ENCODE measurements at regions not wholly inside any gene's neighbourhood (a gene's known extent, or its start where the extent isn't known, plus 50 kb on each side); places are given as distances from the start of the nearest gene placed in this dataset.
"Not testable (repeated sequence)": the region's sequence is repeated elsewhere in the genome, so short reads cannot be mapped to it uniquely, and the experiment has no call there.

GRCh38 chr4:85177679-85178078, 211.2 kb upstream of the WDFY3 start:
- DNase-seq (ENCODE audit: low read depth): no peak
- TF ChIP-seq CTCF (IDR thresholded peaks at IDR 0.05; ENCODE audit: insufficient read depth, low read depth, low read length, missing control alignments): no peak
- H3K4me3 ChIP-seq (ENCODE audit: low read length): no peak overlapping the region

GRCh38 chr4:85180533-85180932, 214.0 kb upstream of the WDFY3 start:
- TF ChIP-seq CTCF (IDR thresholded peaks at IDR 0.05; ENCODE audit: insufficient read depth, low read depth, low read length, missing control alignments): no peak
- DNase-seq (ENCODE audit: low read depth): no peak
- H3K4me3 ChIP-seq (ENCODE audit: low read length): no peak overlapping the region

- no peak overlapping the region for H3K4me3 ChIP-seq (ENCODE audit: low read length)
- TF ChIP-seq CTCF (IDR thresholded peaks at IDR 0.05; ENCODE audit: insufficient read depth, low read depth, low read length, missing control alignments): no peak
- DNase-seq (ENCODE audit: low read depth): no peak
These were observed 220.6 kb upstream of the WDFY3 start for GRCh38 chr4:85187106-85187505.

- H3K4me3 ChIP-seq (ENCODE audit: low read length); DNase-seq (ENCODE audit: low read depth): not testable (repeated sequence)
These were observed 229.5 kb upstream of the WDFY3 start for GRCh38 chr4:85196015-85196414.

- peak; percentile 74 for DNase-seq (ENCODE audit: low read depth)
- TF ChIP-seq CTCF (IDR thresholded peaks at IDR 0.05; ENCODE audit: insufficient read depth, low read depth, low read length, missing control alignments): no peak
- no peak overlapping the region for H3K4me3 ChIP-seq (ENCODE audit: low read length)
These were observed 233.6 kb upstream of the WDFY3 start for GRCh38 chr4:85200106-85200505.

GRCh38 chr4:85209161-85209560, 242.7 kb upstream of the WDFY3 start:
- peak; percentile 85 for DNase-seq (ENCODE audit: low read depth)
- no peak overlapping the region for H3K4me3 ChIP-seq (ENCODE audit: low read length)
- TF ChIP-seq CTCF (IDR thresholded peaks at IDR 0.05; ENCODE audit: insufficient read depth, low read depth, low read length, missing control alignments): no peak

- DNase-seq (ENCODE audit: low read depth): peak; percentile 94
- no peak overlapping the region for H3K4me3 ChIP-seq (ENCODE audit: low read length)
- no peak for TF ChIP-seq CTCF (IDR thresholded peaks at IDR 0.05; ENCODE audit: insufficient read depth, low read depth, low read length, missing control alignments)
These were observed 243.9 kb upstream of the WDFY3 start for GRCh38 chr4:85210353-85210752.

- not testable (repeated sequence) for H3K4me3 ChIP-seq (ENCODE audit: low read length); DNase-seq (ENCODE audit: low read depth)
These were observed 250.1 kb upstream of the WDFY3 start for GRCh38 chr4:85216571-85216970.

Measured in epithelial cell of esophagus (primary cell).